Adrenal gland (tissue), 9 donors: ENCODE measurements at regions not wholly inside any gene's neighbourhood (a gene's known extent, or its start where the extent isn't known, plus 50 kb on each side); places are given as distances from the start of the nearest gene placed in this dataset.

Experiments used
- DNase-seq, 7 donors: peaks; one replicate each; pipeline ENCODE4 v3.0.0-alpha.2; 2019 to 2020
- H3K27ac ChIP-seq, 5 donors: fragments of 200-600 bp; sonication (generic) in 4 of 5; 1 replicate in 3 of 5; 2 replicates in 2 of 5; pipeline versions ENCODE4 v1.5.1 to v1.8.0; 2016 to 2020; ENCODE audit warnings: mild to moderate bottlenecking in 1 of 5
- H3K27me3 ChIP-seq: fragments of 200-600 bp; 2 replicates; pipeline ENCODE4 v1.8.0; 2021
- H3K36me3 ChIP-seq, 2 donors: fragments of 200-600 bp; replicated peaks in 1 of 2; 1 replicate in 1 of 2; 2 replicates in 1 of 2; pipeline versions ENCODE4 v1.5.1 to v1.8.0; 2018 to 2022
- H3K4me1 ChIP-seq, 2 donors: fragments of 200-600 bp; replicated peaks in 1 of 2; 1 replicate in 1 of 2; 2 replicates in 1 of 2; pipeline versions ENCODE4 v1.5.1 to v1.8.0; 2018 to 2021
- H3K4me3 ChIP-seq, 4 donors: fragments of 200-600 bp; sonication (generic) in 3 of 4; one replicate each; pipeline ENCODE4 v1.5.1; 2016 to 2018
- H3K9me3 ChIP-seq, 3 donors: fragments of 200-600 bp; sonication (generic) in 1 of 3; replicated peaks in 1 of 3; 1 replicate in 2 of 3; 2 replicates in 1 of 3; pipeline versions ENCODE4 v1.5.1 to v1.8.0; 2016 to 2021
- POLR2A ChIP-seq, 2 donors: fragments of 450-650 bp; IDR thresholded peaks; one replicate each; pipeline ENCODE4 v1.6.1; 2017; ENCODE audit warnings: antibody characterized with exemption in 2 of 2, mild to moderate bottlenecking in 2 of 2, moderate library complexity in 1 of 2
- whole genome bisulfite sequencing, 4 donors: extraction: QIAGEN DNeasy Blood & Tissue Kit in 2 of 4; methylation state at CpG; one replicate each; pipeline versions ENCODE4 v1.1.5 to v1.1.7; 2013 to 2017; 5-methylcytosine and 5-hydroxymethylcytosine counted together
- intact Hi-C, 2 donors: fragments of 100-400 bp; cut with DNase I; formaldehyde crosslinking; loops; one replicate each; pipeline versions ENCODE4 v1.14.1 to v1.15.0; 2022 to 2023
- TF ChIP-seq, protein P1 (sequence below), 6 experiments: fragments of 450-650 bp in 4 of 6; fragments of 200-600 bp in 2 of 6; sonication (generic) in 1 of 6; IDR thresholded peaks; 1 replicate in 5 of 6; 2 replicates in 1 of 6; pipeline versions ENCODE4 v1.5.1 to v1.8.0; 2016 to 2021; ENCODE audit warnings: antibody characterized with exemption in 6 of 6, mild to moderate bottlenecking in 2 of 6, moderate library complexity in 1 of 6
- donor health status: healthy with polysubstance abuse.
- donor health status: Bipolar disorder and iron deficiency.
- donor health status: DM: yes; HTN: yes; CAD: no.
- donor health status: DM: no; HTN: no; CAD: no.
- donor health status: DM: no; HTN: no; CAD: no.

DNA sequence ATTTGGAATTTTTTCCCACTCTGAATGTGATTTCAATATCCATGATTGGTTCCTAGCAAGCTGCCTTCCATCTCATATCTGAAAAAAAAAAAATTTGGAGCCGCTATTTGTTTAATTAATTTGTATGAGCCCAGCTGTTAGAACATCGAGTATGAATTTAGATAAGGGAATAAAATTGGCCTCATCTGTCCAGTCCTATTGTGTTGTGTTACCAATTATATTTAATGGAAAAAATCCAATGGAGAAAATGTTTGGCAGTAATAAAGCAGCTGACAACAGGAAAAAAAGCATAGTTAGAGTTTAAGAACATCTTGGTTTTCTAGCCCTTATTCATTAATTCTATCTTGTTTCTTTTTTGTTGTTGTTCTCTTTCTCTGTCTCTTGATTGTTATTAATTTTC, 735.6 kb upstream of the RIOK2 start:
- Histone ChIP-seq H3K27me3 (no peaks in the 10 kb centered on the region), H3K9me3 (no peaks in the 10 kb centered on the region), H3K4me3 (no peak overlapping the region), H3K27ac (no peak overlapping the region), H3K4me1 (no peaks in the 10 kb centered on the region), H3K36me3 (no peaks in the 10 kb centered on the region)
- no peak for DNase-seq
- TF ChIP-seq POLR2A (IDR thresholded peaks at IDR 0.05): no peak
- TF ChIP-seq, protein P1, sequence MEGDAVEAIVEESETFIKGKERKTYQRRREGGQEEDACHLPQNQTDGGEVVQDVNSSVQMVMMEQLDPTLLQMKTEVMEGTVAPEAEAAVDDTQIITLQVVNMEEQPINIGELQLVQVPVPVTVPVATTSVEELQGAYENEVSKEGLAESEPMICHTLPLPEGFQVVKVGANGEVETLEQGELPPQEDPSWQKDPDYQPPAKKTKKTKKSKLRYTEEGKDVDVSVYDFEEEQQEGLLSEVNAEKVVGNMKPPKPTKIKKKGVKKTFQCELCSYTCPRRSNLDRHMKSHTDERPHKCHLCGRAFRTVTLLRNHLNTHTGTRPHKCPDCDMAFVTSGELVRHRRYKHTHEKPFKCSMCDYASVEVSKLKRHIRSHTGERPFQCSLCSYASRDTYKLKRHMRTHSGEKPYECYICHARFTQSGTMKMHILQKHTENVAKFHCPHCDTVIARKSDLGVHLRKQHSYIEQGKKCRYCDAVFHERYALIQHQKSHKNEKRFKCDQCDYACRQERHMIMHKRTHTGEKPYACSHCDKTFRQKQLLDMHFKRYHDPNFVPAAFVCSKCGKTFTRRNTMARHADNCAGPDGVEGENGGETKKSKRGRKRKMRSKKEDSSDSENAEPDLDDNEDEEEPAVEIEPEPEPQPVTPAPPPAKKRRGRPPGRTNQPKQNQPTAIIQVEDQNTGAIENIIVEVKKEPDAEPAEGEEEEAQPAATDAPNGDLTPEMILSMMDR (IDR thresholded peaks at IDR 0.05): no peak
- intact Hi-C loops: no loop called here
- WGBS, 4 donors: 62 to 67% (median 67%) methylated on average over 2 of the region's 2 CpGs

DNA sequence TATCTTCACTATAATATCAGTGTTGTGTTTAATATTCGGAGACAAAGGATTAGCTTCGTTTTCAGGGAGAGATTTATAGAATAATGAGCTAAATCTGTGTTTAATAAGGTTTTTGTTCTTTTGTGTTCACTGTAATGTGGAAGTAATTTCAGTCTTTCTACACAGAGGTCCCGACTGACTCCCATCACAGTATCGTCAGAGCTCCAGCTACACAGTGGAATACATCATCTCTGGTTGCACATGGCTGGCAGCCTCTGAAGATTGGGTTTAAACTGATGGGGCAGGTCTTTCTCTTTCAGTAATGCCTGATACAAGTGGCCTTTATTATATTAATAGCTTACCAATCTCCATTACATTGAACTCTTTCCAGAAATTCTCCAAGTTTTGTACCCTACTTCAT, 736.7 kb upstream of the RIOK2 start:
- H3K4me3 ChIP-seq: no peak overlapping the region
- no peaks in the 10 kb centered on the region for H3K4me1 ChIP-seq
- WGBS, 4 donors: 72 to 86% (median 82%) methylated on average over 4 of the region's 4 CpGs
- TF ChIP-seq, protein P1 (IDR thresholded peaks at IDR 0.05): no peak
- TF ChIP-seq POLR2A (IDR thresholded peaks at IDR 0.05): no peak
- DNase-seq: no peak
- H3K36me3 ChIP-seq: no peaks in the 10 kb centered on the region
- intact Hi-C loops: no loop called here
- no peaks in the 10 kb centered on the region for H3K27me3 ChIP-seq
- H3K9me3 ChIP-seq: no peaks in the 10 kb centered on the region
- no peak overlapping the region for H3K27ac ChIP-seq

GRCh38 chr5:97922776-97923175, 739.7 kb upstream of the RIOK2 start:
- H3K9me3 ChIP-seq: no peaks in the 10 kb centered on the region
- H3K36me3 ChIP-seq: no peaks in the 10 kb centered on the region
- no peaks in the 10 kb centered on the region for H3K4me1 ChIP-seq
- H3K27ac ChIP-seq: no peak overlapping the region
- H3K4me3 ChIP-seq: no peak overlapping the region
- TF ChIP-seq, protein P1 (IDR thresholded peaks at IDR 0.05): no peak
- TF ChIP-seq POLR2A (IDR thresholded peaks at IDR 0.05): no peak
- H3K27me3 ChIP-seq: no peaks in the 10 kb centered on the region
- no peak for DNase-seq
- intact Hi-C loops: no loop called here
- 83 to 93% (median 87%) methylated on average over 5 of the region's 5 CpGs for WGBS, 4 donors

GRCh38 chr5:97923496-97923895, 740.4 kb upstream of the RIOK2 start:
- H3K36me3 ChIP-seq: no peaks in the 10 kb centered on the region
- H3K27me3 ChIP-seq: no peaks in the 10 kb centered on the region
- H3K4me1 ChIP-seq: no peaks in the 10 kb centered on the region
- intact Hi-C loops: no loop called here
- TF ChIP-seq POLR2A (IDR thresholded peaks at IDR 0.05): no peak
- TF ChIP-seq, protein P1 (IDR thresholded peaks at IDR 0.05): no peak
- H3K27ac ChIP-seq: no peak overlapping the region
- H3K9me3 ChIP-seq: no peaks in the 10 kb centered on the region
- DNase-seq: no peak
- H3K4me3 ChIP-seq: no peak overlapping the region
